Limb (tissue), 2 donors: ENCODE measurements at regions not wholly inside any gene's neighbourhood (a gene's known extent, or its start where the extent isn't known, plus 50 kb on each side); places are given as distances from the start of the nearest gene placed in this dataset.

Experiments
- DNase-seq, 2 donors: peaks; one replicate each; pipeline ENCODE4 v3.0.0-alpha.2; 2016; ENCODE audit errors: extremely low spot score in 2 of 2

DNA sequence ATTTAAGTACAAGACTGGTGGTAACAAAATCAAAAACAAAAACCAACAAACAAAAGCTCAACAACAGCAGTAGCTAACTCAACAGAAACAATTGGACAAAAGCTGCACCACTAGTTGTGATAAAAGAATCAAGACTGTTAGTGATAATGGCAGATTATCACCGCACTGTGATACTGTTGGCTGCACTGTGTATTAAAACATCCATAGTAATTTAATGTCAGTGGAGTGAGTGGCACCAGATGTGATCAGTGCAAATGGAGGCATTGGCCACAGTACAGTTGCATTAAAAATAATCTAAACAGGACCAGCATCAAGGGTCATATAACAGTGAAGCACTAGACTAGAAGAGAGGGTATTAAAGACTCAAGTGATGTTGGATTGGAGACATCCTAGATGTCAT lies 1341.3 kb downstream of the MRPL39 start:
- no peak for DNase-seq

DNA sequence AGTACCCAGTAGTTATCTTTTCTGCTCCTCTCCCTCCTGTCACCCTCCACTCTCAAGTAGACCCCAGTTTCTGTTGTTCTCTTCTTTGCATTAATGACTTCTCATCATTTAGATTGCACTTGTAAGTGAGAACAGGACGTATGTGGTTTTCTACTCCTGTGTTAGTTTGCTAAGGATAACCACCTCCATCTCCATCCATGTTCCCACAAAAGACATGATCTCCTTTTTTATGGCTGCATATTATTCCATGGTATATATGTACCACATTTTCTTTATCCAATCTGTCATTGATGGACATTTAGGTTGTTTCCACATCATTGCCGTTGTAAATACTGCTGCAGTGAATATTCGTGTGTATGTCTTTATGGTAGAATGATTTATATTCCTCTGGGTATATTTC lies 1346.5 kb downstream of the MRPL39 start:
- no peak for DNase-seq

DNA sequence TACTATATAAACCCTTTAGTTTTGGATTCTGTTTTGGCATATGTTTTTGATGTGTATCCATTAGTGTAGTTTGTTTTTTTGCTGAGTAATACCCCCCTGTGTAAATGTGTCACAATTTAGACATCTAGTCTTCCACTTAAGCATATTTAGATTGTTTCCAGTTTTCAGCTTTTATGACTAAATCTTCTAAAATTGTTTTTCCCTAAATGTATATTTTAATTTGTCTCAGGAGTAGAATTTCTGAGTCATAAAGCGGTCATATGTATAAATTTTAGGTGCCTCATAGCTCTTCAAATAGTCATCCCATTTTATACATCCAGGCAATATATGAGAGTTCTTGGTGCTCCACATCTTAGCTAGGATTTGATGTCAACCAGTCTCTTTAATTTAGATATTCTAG lies 1348.0 kb downstream of the MRPL39 start:
- no peak for DNase-seq

DNA sequence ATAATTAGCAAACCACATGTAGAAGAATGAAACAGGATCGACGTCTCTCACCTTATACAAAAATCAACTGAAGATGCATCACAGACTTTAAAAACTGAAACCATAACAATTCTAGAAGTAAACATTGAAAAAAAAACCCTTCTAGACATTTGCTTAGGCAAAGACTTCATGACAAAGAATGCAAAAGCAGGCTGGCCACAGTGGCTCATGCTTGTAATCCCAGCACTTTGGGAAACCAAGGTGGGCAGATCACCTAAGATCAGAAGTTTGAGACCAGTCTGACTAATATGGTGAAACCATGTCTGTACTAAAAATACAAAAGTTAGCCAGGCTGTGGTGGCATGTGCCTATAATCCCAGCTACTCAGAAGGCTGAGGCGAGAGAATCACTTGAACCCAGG lies 1351.7 kb downstream of the MRPL39 start:
- DNase-seq = no peak

DNA sequence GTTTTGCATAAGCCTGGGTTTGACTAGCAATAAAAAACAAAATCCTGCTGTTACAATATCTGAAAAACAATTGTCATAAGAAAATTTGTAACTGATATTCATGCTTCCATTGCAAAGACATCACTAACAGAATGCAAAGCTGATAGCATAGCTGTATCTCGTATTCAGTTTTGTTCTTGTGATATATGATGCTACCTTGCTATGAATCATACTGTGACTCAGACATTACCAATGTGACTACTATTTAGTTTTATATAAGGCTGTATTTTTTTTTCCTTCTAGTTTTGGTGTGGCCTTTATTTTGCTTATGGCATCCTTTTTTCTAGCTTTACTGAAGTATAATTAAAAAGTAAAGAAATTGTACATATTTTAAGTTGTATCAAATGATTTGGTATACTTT lies 1381.8 kb downstream of the MRPL39 start:
- DNase-seq = no peak

DNA sequence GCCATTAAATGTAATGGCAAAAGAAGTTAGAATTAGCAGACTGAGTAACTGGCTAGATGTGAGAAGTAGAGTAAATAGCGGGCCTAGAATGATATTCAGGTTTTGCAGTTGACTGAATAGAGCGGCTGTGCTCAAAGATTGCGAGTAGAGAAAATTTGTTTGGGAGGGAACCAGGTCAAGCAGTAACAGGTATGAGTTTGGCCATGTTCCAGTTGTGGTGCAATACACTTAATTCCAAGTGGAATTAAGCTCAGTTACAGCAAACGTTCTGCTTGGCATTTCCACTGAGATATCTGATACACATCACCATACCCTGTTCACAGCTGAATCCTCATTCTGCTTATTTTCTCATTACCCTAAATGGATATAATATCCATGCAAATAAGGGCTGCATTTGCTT lies 1382.9 kb downstream of the MRPL39 start:
- DNase-seq = no peak

DNA sequence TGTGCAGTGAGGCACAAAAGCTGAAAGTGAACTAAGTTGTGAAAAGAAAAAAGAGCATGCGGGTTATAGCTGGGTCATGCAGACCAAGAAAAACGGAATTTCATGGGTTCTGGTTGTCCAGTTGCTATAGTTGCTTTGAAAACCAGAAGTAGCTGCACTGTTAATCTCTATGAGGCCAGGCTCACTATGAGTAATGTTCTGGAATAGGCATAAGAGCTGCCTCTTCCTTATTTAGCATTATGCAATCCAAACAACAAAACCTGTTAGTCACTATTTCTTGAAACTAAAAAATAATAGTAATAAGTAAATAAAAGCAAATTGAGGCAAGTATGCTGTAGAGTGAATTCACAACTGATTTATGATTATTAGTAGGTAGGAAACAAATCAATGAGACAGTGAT lies 1383.7 kb downstream of the MRPL39 start:
- DNase-seq = no peak

DNA sequence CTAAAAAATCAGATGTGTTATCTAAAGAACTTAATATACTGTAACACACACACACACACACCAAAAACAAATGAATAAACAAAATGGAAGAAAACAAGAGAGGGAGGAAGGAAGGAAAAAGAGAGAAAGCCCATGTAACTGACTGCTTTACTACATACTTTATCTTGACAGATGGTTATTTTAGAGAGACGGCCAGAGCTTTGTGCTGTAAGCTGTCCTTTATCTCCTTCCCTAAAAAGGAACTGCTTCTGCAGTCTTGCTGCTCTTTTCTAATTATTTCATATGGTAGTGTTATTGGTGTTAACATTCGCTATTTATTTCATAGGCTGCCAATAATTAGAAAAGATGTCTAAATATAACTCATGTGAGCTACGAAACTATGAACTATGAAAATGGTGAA lies 1384.6 kb downstream of the MRPL39 start:
- no peak for DNase-seq

DNA sequence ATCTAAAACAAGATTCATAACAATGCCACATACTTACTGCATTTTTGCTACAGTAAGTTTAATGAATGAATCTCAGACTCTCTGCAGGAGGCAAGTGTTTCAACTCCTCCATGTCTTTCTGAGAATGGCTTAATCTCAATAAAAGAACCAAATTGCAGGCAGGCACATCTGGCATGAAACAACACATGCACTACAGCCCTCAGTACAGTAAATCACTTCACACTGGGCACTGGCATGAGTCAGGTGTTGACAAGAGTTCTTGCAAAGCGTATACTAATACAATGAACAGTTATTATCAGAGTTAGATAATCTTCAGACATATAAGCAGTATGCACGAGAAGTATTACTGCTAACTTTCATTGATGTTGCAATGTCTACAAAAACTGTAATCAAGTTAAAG lies 1386.8 kb downstream of the MRPL39 start:
- no peak for DNase-seq

DNA sequence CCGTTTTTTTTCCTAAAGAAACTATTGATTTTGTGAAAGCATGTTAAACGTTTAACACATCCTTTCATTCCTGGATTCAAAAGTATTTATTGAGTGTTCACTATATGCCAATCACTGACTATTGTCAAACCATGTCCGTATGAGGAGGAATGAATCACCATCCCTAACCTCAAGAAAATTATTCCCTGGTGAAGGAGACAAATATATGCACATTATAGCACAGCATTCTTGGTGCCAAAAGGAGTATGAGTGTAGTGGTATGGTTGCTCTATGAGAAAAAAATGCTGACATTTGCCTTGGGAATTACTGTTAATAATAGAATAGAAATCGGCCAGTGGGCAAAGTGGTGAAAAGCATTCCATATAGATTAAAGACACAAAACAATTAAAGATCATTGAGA lies 1390.1 kb downstream of the MRPL39 start:
- DNase-seq = no peak

DNA sequence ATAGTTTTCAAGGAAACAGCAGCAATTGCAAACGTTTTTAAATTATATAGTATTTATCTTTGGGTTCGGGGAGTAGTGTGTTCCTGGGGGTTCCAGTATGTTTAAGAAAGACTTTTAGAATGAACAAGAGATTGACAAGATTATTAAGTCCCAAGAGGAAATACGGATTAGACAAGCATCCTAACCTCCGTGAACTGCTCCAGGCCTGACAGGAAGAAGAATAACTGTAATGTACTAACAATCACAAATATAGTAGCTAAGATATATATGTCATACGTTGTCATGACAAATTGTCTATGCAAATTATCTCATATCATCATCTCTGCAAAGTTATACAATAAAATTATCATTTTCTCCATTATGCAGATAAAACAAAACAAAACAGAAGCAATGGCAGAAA lies 1397.2 kb downstream of the MRPL39 start:
- DNase-seq = no peak

DNA sequence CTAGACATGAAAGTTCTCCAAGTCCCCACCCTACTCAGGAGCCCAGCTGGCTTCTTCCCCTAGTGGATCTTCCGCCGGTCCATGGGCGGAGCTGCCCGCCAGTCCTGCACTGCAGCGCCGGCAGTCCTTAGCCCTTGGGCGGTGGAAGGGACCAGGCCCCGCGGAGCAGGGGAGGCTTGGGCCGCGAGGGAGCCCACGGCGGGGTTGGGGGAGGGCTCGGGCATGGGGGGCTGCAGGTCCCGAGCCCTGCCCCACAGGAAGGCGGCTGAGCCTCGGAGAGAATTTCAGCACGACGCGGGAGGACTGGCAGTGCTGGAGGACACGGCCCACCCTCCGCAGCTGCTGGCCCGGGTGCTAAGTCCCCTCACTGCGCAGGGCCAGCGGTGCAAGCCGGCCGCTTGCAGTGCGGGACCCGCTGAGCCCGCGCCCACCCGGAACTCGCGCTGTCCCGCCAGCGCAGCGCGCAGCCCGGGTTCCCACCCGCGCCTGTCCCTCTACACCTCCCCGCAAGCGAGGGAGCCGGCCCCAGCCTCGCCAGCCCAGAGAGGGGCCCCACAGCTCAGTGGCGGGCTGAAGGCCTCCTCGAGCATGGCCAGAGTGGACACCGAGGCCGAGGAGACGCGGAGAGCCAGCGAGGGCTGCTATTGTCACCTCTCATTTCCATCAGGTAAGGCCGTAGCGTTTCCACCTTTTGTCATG lies 1398.6 kb downstream of the MRPL39 start:
- no peak for DNase-seq

DNA sequence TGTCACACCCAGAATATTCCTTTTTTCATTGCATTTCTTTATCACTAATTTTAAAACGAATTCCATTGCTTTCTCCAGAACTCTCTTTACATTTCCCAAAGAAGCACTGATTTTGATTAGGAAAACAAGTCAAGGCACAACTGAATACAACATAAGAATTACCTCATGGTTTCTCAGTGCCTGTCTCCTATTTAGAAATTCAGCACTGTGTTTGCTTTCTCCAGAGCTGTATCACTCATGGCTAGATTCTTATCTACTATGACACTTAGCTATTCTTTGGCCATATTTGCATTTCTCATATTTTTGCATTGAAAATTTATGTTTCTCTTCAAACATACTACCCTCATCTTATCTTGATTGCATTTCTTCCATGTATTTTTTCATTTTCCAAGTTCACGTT lies 1402.0 kb downstream of the MRPL39 start:
- DNase-seq = no peak

DNA sequence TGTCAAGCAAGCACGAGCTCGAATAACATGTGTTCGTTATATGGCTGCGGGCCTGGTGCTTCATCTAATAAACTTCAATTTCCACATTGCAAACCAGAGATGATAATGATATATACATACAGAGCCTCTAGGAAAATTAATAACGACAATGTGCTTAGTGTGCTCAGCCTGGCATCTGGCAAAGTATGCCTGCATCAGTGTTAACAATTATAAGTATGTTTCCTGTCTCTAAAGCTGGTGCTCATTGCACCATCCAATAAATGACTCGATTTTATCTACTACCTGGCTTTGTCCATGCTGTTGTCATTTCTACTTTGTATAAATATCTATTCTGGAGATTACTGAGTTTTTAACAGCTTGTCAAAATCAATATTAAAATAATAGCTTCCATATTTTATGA lies 1402.6 kb downstream of the MRPL39 start:
- no peak for DNase-seq

DNA sequence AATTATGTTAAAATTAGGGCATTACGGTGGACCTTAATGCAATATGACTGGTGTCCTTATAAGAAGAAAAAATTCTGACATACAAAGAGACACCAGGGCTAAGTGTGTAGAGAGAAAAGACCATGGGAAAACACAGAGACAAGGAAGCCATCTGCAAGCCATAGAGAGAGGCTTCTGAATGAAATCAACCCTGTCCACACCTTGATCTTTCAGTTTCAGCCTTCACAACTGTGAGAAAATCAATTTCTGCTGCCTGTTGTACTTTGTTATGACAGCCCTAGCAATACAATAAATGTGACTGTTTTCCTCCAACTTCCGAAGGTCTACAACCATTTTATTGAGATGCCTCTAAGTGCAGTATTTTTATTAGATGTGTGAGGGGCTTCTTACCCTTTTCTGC lies 1407.2 kb downstream of the MRPL39 start:
- DNase-seq = no peak

DNA sequence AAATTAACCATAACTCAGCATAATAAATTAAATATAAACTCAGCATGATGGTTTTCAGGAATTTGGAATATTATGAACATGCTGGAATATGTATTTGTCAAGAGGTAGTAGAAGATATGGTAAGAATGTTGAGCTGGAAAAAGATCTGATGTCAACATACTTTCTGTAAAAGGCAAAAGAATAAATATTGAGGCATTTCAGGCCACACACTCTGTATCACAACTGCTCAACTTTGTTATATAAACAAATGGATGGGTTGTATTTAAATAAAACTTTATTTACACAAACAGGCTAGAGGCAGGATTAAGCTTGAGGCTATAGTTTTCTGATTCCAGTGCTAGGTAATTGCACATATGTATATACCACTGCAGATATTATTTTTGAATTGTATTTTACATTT lies 1409.4 kb downstream of the MRPL39 start:
- DNase-seq = no peak

DNA sequence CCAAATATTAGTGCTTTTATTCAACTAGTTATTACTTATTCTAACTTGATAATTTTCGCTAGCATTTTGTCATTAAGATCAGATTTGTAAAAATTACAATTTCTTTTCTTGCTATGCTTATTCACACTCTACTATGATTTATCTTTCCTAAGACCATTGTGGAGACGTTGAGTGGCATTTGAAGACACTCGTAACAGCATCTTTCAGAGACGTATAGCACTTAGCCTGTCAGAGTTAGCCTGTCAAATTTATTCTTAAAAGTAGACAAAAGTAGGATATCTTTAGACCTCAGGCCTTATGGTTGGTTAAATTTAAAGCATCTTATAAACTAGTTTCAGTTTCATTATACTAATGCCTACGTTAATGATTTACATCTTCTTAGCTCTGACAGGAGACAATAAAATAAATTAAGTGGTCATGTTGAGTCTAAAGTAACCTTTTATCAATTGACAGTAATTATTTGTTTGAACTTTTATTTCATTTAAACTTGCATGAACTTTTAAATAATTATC lies 1410.1 kb downstream of the MRPL39 start:
- DNase-seq = no peak

DNA sequence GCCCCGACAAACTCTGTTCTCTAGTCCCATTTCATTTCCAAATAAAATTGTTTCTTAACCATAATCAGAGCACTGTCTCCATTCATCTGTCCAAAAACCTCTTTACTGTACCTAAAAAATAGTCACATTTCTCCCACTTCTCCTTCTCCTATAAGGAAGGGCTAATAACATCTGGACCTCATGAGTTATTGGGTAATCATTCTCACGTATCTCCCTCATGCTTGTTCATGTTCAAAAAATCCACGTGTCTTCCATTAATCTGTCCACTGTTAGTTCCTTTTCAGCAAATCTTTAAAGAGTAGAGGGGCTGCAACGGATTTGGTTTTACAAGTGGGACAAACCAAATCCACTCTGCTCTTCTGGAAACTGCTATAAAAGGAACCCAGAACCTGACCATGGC lies 1418.8 kb downstream of the MRPL39 start:
- no peak for DNase-seq

DNA sequence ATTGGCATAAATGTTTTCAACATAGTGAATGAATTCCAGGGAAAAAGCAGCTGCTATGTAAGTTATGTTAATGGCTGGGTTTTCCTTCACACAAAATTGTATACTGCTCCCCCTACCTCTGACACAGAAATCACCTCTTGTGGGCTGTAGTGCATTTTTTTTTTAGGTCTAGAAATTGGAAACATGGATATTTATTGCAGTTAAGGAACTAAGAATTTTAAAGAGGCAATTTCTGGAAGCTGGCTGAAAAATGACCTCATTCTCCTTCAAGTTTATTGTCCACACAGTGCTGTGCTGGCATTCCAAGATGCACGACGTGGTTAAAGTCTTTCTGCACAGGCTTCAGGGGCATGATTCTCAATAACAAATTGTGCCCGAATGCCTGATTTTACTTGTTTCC lies 1424.2 kb downstream of the MRPL39 start:
- DNase-seq = peak in 1 of 2 donors; percentile 24

DNA sequence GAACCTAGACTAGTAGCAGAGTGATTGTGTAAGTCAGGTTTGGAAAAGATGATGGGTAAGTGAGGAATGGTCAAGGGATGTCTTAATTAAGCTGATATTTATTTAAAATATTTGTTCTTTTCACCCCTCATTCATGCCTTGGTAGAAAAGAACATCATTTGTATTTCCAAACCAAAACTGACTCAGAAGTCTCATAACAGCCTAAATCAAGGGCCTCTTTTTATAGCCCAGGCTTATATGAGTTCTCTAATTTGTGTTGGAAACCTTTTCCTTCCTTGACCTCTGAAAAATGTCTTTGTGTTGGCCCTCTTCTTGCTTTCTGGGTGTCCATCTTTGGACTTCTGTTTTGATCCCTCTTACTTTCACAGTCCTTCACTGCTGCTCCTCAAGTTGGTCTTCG lies 1428.2 kb downstream of the MRPL39 start:
- DNase-seq = no peak

DNA sequence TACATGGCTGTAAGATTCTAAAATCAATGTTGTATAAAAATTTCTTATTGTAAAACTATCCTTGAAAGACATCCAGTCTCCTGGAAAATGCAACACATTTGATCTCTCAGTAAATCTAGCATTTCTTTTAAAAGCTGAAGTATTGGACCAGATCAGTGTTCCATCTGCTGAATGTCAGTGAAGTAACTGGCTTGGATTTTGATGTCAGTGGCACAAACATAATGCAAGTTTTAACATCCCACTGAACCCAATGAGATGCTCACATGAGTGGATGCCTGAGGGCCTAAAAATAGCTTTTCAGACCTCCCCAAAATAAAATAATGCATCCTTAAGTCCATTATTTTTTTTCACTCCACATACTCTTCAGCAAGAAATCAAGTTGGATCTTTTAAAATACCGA lies 1432.2 kb downstream of the MRPL39 start:
- no peak for DNase-seq

DNA sequence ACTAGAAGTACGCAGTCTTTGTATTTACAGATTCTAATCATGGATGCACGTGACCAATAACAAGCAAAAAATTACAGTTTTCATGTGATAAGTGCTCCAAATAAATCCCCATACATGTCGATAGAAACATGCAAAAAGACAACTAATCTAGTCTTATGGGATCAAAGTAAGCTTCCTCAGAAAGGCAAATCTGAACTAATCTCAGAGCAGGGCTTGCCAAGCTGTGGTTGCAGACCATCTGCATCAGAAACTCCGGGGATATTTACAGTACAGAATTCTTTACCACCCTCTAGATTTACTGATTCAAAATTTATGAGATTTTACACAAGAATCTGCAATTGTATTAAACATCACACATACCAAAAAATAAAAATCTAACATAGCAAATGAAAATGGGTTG lies 1435.5 kb downstream of the MRPL39 start:
- DNase-seq = no peak

DNA sequence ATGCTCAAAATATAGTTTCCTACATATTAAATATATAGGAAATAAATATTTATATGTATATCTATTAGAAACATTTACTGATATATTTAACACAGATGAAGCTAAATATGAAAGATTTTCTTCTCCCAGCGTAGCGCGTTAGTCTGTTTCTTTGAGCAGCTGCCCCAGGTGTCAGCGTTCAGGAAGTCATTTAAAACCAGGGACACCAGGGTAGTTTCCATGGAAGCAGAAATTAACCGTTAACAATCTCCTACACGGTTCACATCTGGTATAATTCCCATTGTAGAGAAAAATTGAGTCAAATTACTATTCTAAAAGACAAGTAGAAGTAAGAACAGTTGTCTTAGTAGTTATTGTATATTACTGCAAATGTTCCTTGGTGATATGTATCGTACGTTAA lies 1443.7 kb downstream of the MRPL39 start:
- no peak for DNase-seq

DNA sequence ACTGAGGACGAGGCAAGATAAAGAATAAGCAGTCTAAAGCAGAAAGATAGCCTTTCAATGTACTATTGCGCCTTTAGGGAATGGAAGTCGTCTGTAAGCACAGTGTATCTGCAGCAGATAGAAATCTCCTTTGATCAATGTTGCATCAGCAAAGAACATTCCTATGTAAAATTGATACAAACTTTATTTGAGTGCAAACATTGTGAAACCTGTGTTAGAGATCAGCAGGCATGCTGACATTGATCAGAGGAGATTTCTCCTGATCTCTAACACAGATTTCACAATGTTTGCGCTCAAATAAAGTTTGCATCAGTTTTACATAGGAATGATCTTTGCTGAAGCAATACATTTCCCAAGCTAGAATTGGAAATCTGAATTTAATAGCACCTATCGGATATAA lies 1446.8 kb downstream of the MRPL39 start:
- DNase-seq = no peak
